ENCODE measurements at regions not wholly inside any gene's neighbourhood (a gene's known extent, or its start where the extent isn't known, plus 50 kb on each side); places are given as distances from the start of the nearest gene placed in this dataset.

DNA sequence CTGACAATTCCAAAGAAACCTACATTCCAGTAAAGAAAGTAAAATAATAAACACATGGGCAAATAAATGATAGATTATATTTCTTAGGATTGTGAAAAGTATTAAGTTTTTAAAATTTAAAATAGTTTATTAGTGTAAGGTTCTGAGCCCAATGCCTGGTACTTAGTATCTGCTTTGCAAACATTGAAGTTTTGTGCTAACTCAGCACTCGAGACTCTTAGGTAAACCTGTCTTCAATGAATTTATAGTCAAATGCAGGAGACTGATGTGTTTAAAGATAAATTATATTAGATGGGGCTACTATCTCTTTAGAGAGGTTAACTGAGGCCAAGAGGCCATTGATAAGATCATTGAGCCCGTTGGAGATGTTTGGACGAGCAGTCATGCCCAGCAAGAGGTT lies 138.3 kb upstream of the SALL1 start:
- H3K27me3 ChIP-seq (ENCODE audit: control insufficient read depth in 3 of 3, insufficient read depth in 3 of 3, low read length in 2 of 3), result peaks cover 0 to 2% (median 0%) of the 10 kb centered on the region in 3 donors
- no peak for ATAC-seq (ENCODE audit: insufficient read depth, low FRiP score)

GRCh38 chr16:51287121-51287755 lies 136.2 kb upstream of the SALL1 start:
- H3K27me3 ChIP-seq (ENCODE audit: control insufficient read depth in 3 of 3, insufficient read depth in 3 of 3, low read length in 2 of 3), result peaks cover 0 to 2% (median 0%) of the 10 kb centered on the region in 3 donors
- no peak overlapping the region for H3K4me3 ChIP-seq
- ATAC-seq (ENCODE audit: insufficient read depth, low FRiP score) (no peak), DNase-seq (no peak)
- WGBS, 2 donors, result 51 to 58% methylated on average over 14 of the region's 14 CpGs
- H3K36me3 ChIP-seq (ENCODE audit: control insufficient read depth in 4 of 4, insufficient read depth in 4 of 4, low read length in 4 of 4), result no peaks in the 10 kb centered on the region
- TF ChIP-seq CTCF (IDR thresholded peaks at IDR 0.05; ENCODE audit: control extremely low read depth, extremely low read depth), result no peak
- H3K9me3 ChIP-seq (ENCODE audit: control insufficient read depth in 4 of 4, insufficient read depth in 3 of 4, low read length in 3 of 4), result peaks cover 0 to 2% (median 0%) of the 10 kb centered on the region in 4 donors
- H3K27ac ChIP-seq (ENCODE audit: low read depth in 1 of 2, low read length in 1 of 2), result no peak overlapping the region
- no peak overlapping the region for H3K9ac ChIP-seq (ENCODE audit: insufficient read depth in 1 of 2, low read length in 2 of 2)
- H3K4me1 ChIP-seq (ENCODE audit: control insufficient read depth in 5 of 5, insufficient read depth in 5 of 5, low read length in 5 of 5), result no peaks in the 10 kb centered on the region

More for the DNA sequence above, 138.3 kb upstream of the SALL1 start:
- no peaks in the 10 kb centered on the region for H3K4me1 ChIP-seq (ENCODE audit: control insufficient read depth in 5 of 5, insufficient read depth in 5 of 5, low read length in 5 of 5)
- TF ChIP-seq CTCF (IDR thresholded peaks at IDR 0.05; ENCODE audit: control extremely low read depth, extremely low read depth), result no peak
- no peaks in the 10 kb centered on the region for H3K36me3 ChIP-seq (ENCODE audit: control insufficient read depth in 4 of 4, insufficient read depth in 4 of 4, low read length in 4 of 4)
- no peak for DNase-seq
- 40 to 42% methylated on average over 3 of the region's 3 CpGs for WGBS, 2 donors
- H3K9ac ChIP-seq (ENCODE audit: insufficient read depth in 1 of 2, low read length in 2 of 2), result no peak overlapping the region
- no peak overlapping the region for H3K27ac ChIP-seq (ENCODE audit: low read depth in 1 of 2, low read length in 1 of 2)
- no peak overlapping the region for H3K4me3 ChIP-seq
- peaks cover 0 to 2% (median 0%) of the 10 kb centered on the region in 4 donors for H3K9me3 ChIP-seq (ENCODE audit: control insufficient read depth in 4 of 4, insufficient read depth in 3 of 4, low read length in 3 of 4)

DNA sequence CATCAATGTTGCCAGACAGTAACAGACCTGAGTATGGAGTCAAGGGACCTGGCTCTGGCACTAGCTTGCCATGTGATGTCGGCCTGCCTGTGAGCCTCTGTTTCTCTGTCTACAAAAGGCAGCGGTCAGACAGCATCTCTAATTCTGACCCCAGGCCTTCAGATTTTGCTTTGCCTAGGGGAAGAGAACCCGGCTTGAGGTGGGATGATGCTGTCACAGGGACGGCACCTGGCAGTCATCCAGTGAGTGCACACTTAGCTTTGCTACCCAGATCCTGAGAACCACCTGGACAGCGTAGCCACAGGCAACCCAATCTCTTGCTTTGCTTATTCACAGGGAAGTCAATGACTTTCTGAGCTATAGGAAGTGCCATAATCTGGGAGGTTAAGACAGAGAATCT lies 135.2 kb upstream of the SALL1 start:
- 87 to 92% methylated on average over 5 of the region's 5 CpGs for WGBS, 2 donors
- H3K27me3 ChIP-seq (ENCODE audit: control insufficient read depth in 3 of 3, insufficient read depth in 3 of 3, low read length in 2 of 3), result peaks cover 0 to 2% (median 0%) of the 10 kb centered on the region in 3 donors
- H3K9me3 ChIP-seq (ENCODE audit: control insufficient read depth in 4 of 4, insufficient read depth in 3 of 4, low read length in 3 of 4), result peaks cover 0 to 2% (median 0%) of the 10 kb centered on the region in 4 donors
- H3K36me3 ChIP-seq (ENCODE audit: control insufficient read depth in 4 of 4, insufficient read depth in 4 of 4, low read length in 4 of 4), result no peaks in the 10 kb centered on the region
- H3K27ac ChIP-seq (ENCODE audit: low read depth in 1 of 2, low read length in 1 of 2), result no peak overlapping the region
- ATAC-seq (ENCODE audit: insufficient read depth, low FRiP score), result no peak
- no peak for DNase-seq
- H3K4me1 ChIP-seq (ENCODE audit: control insufficient read depth in 5 of 5, insufficient read depth in 5 of 5, low read length in 5 of 5), result no peaks in the 10 kb centered on the region
- no peak for TF ChIP-seq CTCF (IDR thresholded peaks at IDR 0.05; ENCODE audit: control extremely low read depth, extremely low read depth)
- no peak overlapping the region for H3K9ac ChIP-seq (ENCODE audit: insufficient read depth in 1 of 2, low read length in 2 of 2)
- H3K4me3 ChIP-seq, result no peak overlapping the region

DNA sequence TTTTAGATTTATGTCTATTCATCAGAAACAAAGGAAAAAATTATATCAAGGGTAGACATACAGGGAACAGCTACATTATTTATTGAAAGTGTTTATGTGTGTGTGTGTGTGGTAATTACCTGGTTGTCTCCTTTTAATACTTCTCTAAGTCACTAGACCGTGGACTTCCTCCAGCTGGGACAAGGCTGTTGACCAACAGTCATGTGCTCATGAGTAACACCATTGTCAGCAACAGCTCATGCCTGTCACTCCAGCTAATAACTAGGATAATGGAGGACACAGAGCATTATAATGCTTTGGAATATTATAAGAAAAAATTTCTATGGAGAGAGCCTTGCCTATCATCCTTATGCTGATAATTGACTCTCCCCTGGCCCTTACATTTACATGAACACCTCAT lies 125.3 kb upstream of the SALL1 start:
- Histone ChIP-seq H3K9ac (ENCODE audit: insufficient read depth in 1 of 2, low read length in 2 of 2) (no peak overlapping the region), H3K27me3 (ENCODE audit: control insufficient read depth in 3 of 3, insufficient read depth in 3 of 3, low read length in 2 of 3) (peaks cover 0 to 6% (median 0%) of the 10 kb centered on the region in 3 donors), H3K4me1 (ENCODE audit: control insufficient read depth in 5 of 5, insufficient read depth in 5 of 5, low read length in 5 of 5) (no peaks in the 10 kb centered on the region), H3K9me3 (ENCODE audit: control insufficient read depth in 4 of 4, insufficient read depth in 3 of 4, low read length in 3 of 4) (peaks cover 0 to 7% (median 0%) of the 10 kb centered on the region in 4 donors), H3K4me3 (no peak overlapping the region), H3K27ac (ENCODE audit: low read depth in 1 of 2, low read length in 1 of 2) (no peak overlapping the region), H3K36me3 (ENCODE audit: control insufficient read depth in 4 of 4, insufficient read depth in 4 of 4, low read length in 4 of 4) (no peaks in the 10 kb centered on the region)
- DNase-seq, result no peak
- 75 to 79% methylated on average over 1 of the region's 1 CpG for WGBS, 2 donors
- ATAC-seq (ENCODE audit: insufficient read depth, low FRiP score), result no peak
- no peak for TF ChIP-seq CTCF (IDR thresholded peaks at IDR 0.05; ENCODE audit: control extremely low read depth, extremely low read depth)

Measured in lung (tissue), 11 donors.